Right atrium auricular region (tissue), 2 donors: ENCODE measurements at regions not wholly inside any gene's neighbourhood (a gene's known extent, or its start where the extent isn't known, plus 50 kb on each side); places are given as distances from the start of the nearest gene placed in this dataset.

Experiments used
- DNase-seq: peaks from one replicate; pipeline ENCODE4 v3.0.0-alpha.2; 2019; ENCODE audit warnings: low spot score
- H3K27ac ChIP-seq, 2 donors: fragments of 200-600 bp; sonication (generic); 1 replicate in 1 of 2; 2 replicates in 1 of 2; pipeline ENCODE4 v1.5.1; 2016 to 2019
- H3K27me3 ChIP-seq, 2 donors: fragments of 200-600 bp; sonication (generic); one replicate each; pipeline versions ENCODE4 v1.5.1 to v1.6.0; 2017 to 2019
- H3K36me3 ChIP-seq: fragments of 200-600 bp; sonication (generic); one replicate; pipeline ENCODE4 v1.5.1; 2016
- H3K4me1 ChIP-seq, 2 donors: fragments of 200-600 bp; sonication (generic); one replicate each; pipeline versions ENCODE4 v1.5.1 to v1.6.0; 2017 to 2019
- H3K4me3 ChIP-seq, 2 donors: fragments of 200-600 bp; sonication (generic); 1 replicate in 1 of 2; 2 replicates in 1 of 2; pipeline ENCODE4 v1.5.1; 2017 to 2019; ENCODE audit warnings: mild to moderate bottlenecking in 1 of 2, moderate library complexity in 1 of 2
- H3K9me3 ChIP-seq, 2 donors: fragments of 200-600 bp; sonication (generic); one replicate each; pipeline ENCODE4 v1.5.1; 2019
- CTCF ChIP-seq, 2 donors: fragments of 200-600 bp; sonication (generic); IDR thresholded peaks; one replicate each; pipeline ENCODE4 v1.5.1; 2019; ENCODE audit warnings: antibody characterized with exemption in 2 of 2

GRCh38 chr11:38491986-38492385 is 1894.0 kb upstream of the RAG2 start:
- H3K9me3 ChIP-seq, result no peaks in the 10 kb centered on the region
- H3K4me3 ChIP-seq, result no peak overlapping the region
- H3K4me1 ChIP-seq, result no peaks in the 10 kb centered on the region
- H3K27me3 ChIP-seq, result no peaks in the 10 kb centered on the region
- TF ChIP-seq CTCF (IDR thresholded peaks at IDR 0.05), result no peak
- no peak for DNase-seq
- no peaks in the 10 kb centered on the region for H3K36me3 ChIP-seq
- no peak overlapping the region for H3K27ac ChIP-seq

- Histone ChIP-seq H3K9me3 (no peaks in the 10 kb centered on the region), H3K36me3 (no peaks in the 10 kb centered on the region), H3K4me3 (no peak overlapping the region), H3K27me3 (no peaks in the 10 kb centered on the region), H3K4me1 (no peaks in the 10 kb centered on the region), H3K27ac (no peak overlapping the region)
- no peak for TF ChIP-seq CTCF (IDR thresholded peaks at IDR 0.05)
- DNase-seq, result no peak
These were observed 1883.4 kb upstream of the RAG2 start for GRCh38 chr11:38481391-38481790.

- Histone ChIP-seq H3K4me3 (no peak overlapping the region), H3K9me3 (no peaks in the 10 kb centered on the region), H3K27ac (no peak overlapping the region), H3K4me1 (no peaks in the 10 kb centered on the region), H3K36me3 (no peaks in the 10 kb centered on the region), H3K27me3 (no peaks in the 10 kb centered on the region)
- no peak for TF ChIP-seq CTCF (IDR thresholded peaks at IDR 0.05)
- DNase-seq, result no peak
These were observed 1879.0 kb upstream of the RAG2 start for GRCh38 chr11:38476808-38477575.

- DNase-seq, result no peak
- no peaks in the 10 kb centered on the region for H3K36me3 ChIP-seq
- TF ChIP-seq CTCF (IDR thresholded peaks at IDR 0.05), result no peak
- no peak overlapping the region for H3K4me3 ChIP-seq
- no peaks in the 10 kb centered on the region for H3K27me3 ChIP-seq
- peaks cover 0 to 6% of the 10 kb centered on the region in 2 donors for H3K4me1 ChIP-seq
- no peaks in the 10 kb centered on the region for H3K9me3 ChIP-seq
- H3K27ac ChIP-seq, result no peak overlapping the region
These were observed 1863.7 kb upstream of the RAG2 start for GRCh38 chr11:38461751-38462150.

- Histone ChIP-seq H3K9me3 (no peaks in the 10 kb centered on the region), H3K4me3 (no peak overlapping the region), H3K36me3 (no peaks in the 10 kb centered on the region), H3K4me1 (peaks cover 0 to 6% of the 10 kb centered on the region in 2 donors), H3K27me3 (no peaks in the 10 kb centered on the region), H3K27ac (peak overlapping the region in 1 of 2 donors; percentile 7)
- no peak for TF ChIP-seq CTCF (IDR thresholded peaks at IDR 0.05)
- DNase-seq, result no peak
These were observed 1862.9 kb upstream of the RAG2 start for GRCh38 chr11:38460896-38461295.

- Histone ChIP-seq H3K9me3 (no peaks in the 10 kb centered on the region), H3K4me3 (no peak overlapping the region), H3K27ac (no peak overlapping the region), H3K36me3 (no peaks in the 10 kb centered on the region), H3K4me1 (peaks cover 0 to 6% of the 10 kb centered on the region in 2 donors), H3K27me3 (no peaks in the 10 kb centered on the region)
- DNase-seq, result no peak
- TF ChIP-seq CTCF (IDR thresholded peaks at IDR 0.05), result no peak
These were observed 1862.4 kb upstream of the RAG2 start for GRCh38 chr11:38460429-38460828.
